PC-3 (cell line): ENCODE measurements at regions not wholly inside any gene's neighbourhood (a gene's known extent, or its start where the extent isn't known, plus 50 kb on each side); places are given as distances from the start of the nearest gene placed in this dataset.

Source experiments
- ATAC-seq: fragments of 200-7000 bp; cut with Tn5 transposase; 2 replicates; pipeline ENCODE4 v1.9.1; 2020; ENCODE audit warnings: mild to moderate bottlenecking, moderate library complexity
- BruUV-seq: library from RNA; stranded (reverse); fragments of 400-500 nt; replicated peaks from 2 replicates; lab custom pipeline; 2021; lab: Mats Ljungman, UMichigan
- CTCF ChIA-PET: fragments of 300-600 bp; sonication (Branson Sonifier 250); formaldehyde crosslinking; loops from one replicate; lab custom pipeline; 2022; ENCODE audit warnings: antibody characterized with exemption; lab: Charles Lee
- POLR2A ChIA-PET: fragments of 300-600 bp; sonication (Branson Sonifier 250); formaldehyde crosslinking; loops from one replicate; lab custom pipeline; 2022; ENCODE audit warnings: antibody characterized with exemption; ENCODE audit not compliant: unreplicated experiment; lab: Charles Lee
- DNase-seq: peaks from one replicate; pipeline ENCODE4 v3.0.0-alpha.2; 2015
- H2AFZ ChIP-seq: fragments of 300-600 bp; sonication (generic); 2 replicates; pipeline ENCODE4 v1.6.0; 2016; ENCODE audit warnings: antibody characterized with exemption, low read length
- H3F3A ChIP-seq: fragments of 300-600 bp; sonication (generic); one replicate; pipeline ENCODE4 v1.6.0; 2017; ENCODE audit warnings: antibody characterized with exemption, low read length, control low read depth, mild to moderate bottlenecking; ENCODE audit not compliant: unreplicated experiment
- H3K27ac ChIP-seq: fragments of 300-600 bp; sonication (generic); 2 replicates; pipeline ENCODE4 v1.5.1; 2016; ENCODE audit warnings: mild to moderate bottlenecking, low read length
- H3K27me3 ChIP-seq: fragments of 300-600 bp; sonication (generic); 2 replicates; pipeline ENCODE4 v1.6.1; 2016; ENCODE audit warnings: low read length, mixed read lengths
- H3K36me3 ChIP-seq: fragments of 300-600 bp; sonication (generic); 2 replicates; pipeline ENCODE4 v1.6.1; 2016; ENCODE audit warnings: low read depth, mixed run types, low read length, mixed read lengths
- H3K4me1 ChIP-seq: fragments of 300-600 bp; sonication (generic); 2 replicates; pipeline ENCODE4 v1.5.1; 2016; ENCODE audit warnings: low read length; ENCODE audit not compliant: insufficient read depth
- H3K4me2 ChIP-seq: fragments of 300-600 bp; sonication (generic); 2 replicates; pipeline ENCODE4 v1.6.0; 2016; ENCODE audit warnings: low read length
- H3K4me3 ChIP-seq: fragments of 300-600 bp; sonication (generic); 2 replicates; pipeline ENCODE4 v1.5.1; 2016; ENCODE audit warnings: mild to moderate bottlenecking, low read length, mixed read lengths
- H3K79me2 ChIP-seq: fragments of 300-600 bp; sonication (generic); 2 replicates; pipeline ENCODE4 v1.6.1; 2017; ENCODE audit warnings: low read length, mixed read lengths
- H3K9ac ChIP-seq: fragments of 300-600 bp; sonication (generic); 2 replicates; pipeline ENCODE4 v1.6.0; 2016; ENCODE audit warnings: mild to moderate bottlenecking, low read length
- H3K9me2 ChIP-seq: fragments of 300-600 bp; sonication (generic); replicated peaks from 2 replicates; pipeline ENCODE4 v1.6.1; 2016; ENCODE audit warnings: mixed run types, low read length, mixed read lengths
- H3K9me3 ChIP-seq: fragments of 300-600 bp; sonication (generic); 2 replicates; pipeline ENCODE4 v1.6.1; 2016; ENCODE audit warnings: low read length, mixed read lengths
- H4K20me1 ChIP-seq: fragments of 300-600 bp; sonication (generic); 2 replicates; pipeline ENCODE4 v1.6.1; 2016; ENCODE audit warnings: low read length, mixed read lengths
- CTCF ChIP-seq: fragments of 300-600 bp; sonication (generic); conservative IDR thresholded peaks from 2 replicates; pipeline ENCODE4 v1.5.1; 2017; ENCODE audit warnings: antibody characterized with exemption, low read depth, mild to moderate bottlenecking, low read length
- EZH2 ChIP-seq: fragments of 300-600 bp; sonication (generic); IDR thresholded peaks from one replicate; pipeline ENCODE4 v1.6.1; 2017; ENCODE audit warnings: antibody characterized with exemption, mild to moderate bottlenecking, low read length; ENCODE audit not compliant: unreplicated experiment
- EZH2phosphoT487 ChIP-seq: fragments of 300-600 bp; sonication (generic); IDR thresholded peaks from 2 replicates; pipeline ENCODE4 v1.6.1; 2018; ENCODE audit warnings: mild to moderate bottlenecking, antibody characterized with exemption, low read length, borderline replicate concordance
- intact Hi-C: fragments of 100-400 bp; cut with micrococcal nuclease; formaldehyde crosslinking; loops from 2 replicates; pipeline ENCODE4 v1.9.0; 2023

- intact Hi-C loops: no loop called here
- Histone ChIP-seq H3K79me2 (no peaks in the 10 kb centered on the region), H3K9me3 (no peaks in the 10 kb centered on the region), H3K4me3 (no peak overlapping the region), H3K27me3 (peaks cover 56% of the 10 kb centered on the region), H3K9ac (no peak overlapping the region), H3K36me3 (no peaks in the 10 kb centered on the region), H3K4me1 (no peaks in the 10 kb centered on the region), H2AFZ (no peak overlapping the region), H3K27ac (no peak overlapping the region), H3F3A (no peaks in the 10 kb centered on the region), H3K9me2 (no peaks in the 10 kb centered on the region), H4K20me1 (no peaks in the 10 kb centered on the region), H3K4me2 (no peak overlapping the region)
- ChIA-PET CTCF (no interaction called here), POLR2A (no interaction called here)
- no TSS peak for BruUV-seq
- no peak for ATAC-seq
- DNase-seq: no peak
- TF ChIP-seq EZH2 (no peak), CTCF (no peak), EZH2phosphoT487 (no peak)
These were observed 263.0 kb upstream of the SALL3 start for GRCh38 chr18:78716581-78716980.

DNA sequence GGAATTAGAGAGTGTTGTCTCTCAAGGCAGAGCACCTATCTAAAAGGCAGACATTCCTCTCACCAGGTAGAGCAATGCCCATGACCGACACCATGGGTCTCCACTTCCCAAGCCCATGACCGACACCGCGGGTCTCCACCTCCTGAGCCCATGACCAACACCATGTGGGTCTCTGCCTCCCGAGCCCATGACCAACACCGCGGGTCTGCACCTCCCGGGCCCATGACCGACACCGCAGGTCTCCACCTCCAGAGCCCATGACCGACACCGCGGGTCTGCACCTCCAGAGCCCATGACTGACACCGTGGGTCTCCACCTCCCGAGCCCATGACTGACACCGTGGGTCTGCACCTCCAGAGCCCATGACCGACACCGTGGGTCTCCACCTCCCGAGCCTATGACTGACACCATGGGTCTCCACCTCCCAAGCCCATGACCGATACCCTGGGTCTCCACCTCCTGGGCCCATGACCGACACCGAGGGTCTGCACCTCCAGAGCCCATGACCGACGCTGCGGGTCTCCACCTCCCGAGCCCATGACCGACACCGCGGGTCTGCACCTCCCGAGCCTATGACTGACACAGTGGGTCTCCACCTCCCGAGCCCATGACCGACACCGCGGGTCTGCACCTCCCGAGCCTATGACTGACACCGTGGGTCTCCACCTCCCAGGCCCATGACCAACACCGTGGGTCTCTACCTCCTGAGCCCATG, 262.4 kb upstream of the SALL3 start:
- H3F3A ChIP-seq: no peaks in the 10 kb centered on the region
- no TSS peak for BruUV-seq
- CTCF ChIA-PET: no interaction called here
- DNase-seq (no peak), ATAC-seq (no peak)
- intact Hi-C loops: no loop called here
- H3K9me3 ChIP-seq: no peaks in the 10 kb centered on the region
- H4K20me1 ChIP-seq: no peaks in the 10 kb centered on the region
- peaks cover 62% of the 10 kb centered on the region for H3K27me3 ChIP-seq
- no peak overlapping the region for H3K4me3 ChIP-seq
- H3K27ac ChIP-seq: no peak overlapping the region
- POLR2A ChIA-PET: no interaction called here
- H3K9ac ChIP-seq: no peak overlapping the region
- no peak overlapping the region for H2AFZ ChIP-seq
- no peaks in the 10 kb centered on the region for H3K36me3 ChIP-seq
- H3K79me2 ChIP-seq: no peaks in the 10 kb centered on the region
- no peak overlapping the region for H3K4me2 ChIP-seq
- no peaks in the 10 kb centered on the region for H3K4me1 ChIP-seq
- TF ChIP-seq EZH2phosphoT487 (no peak), EZH2 (no peak), CTCF (no peak)
- no peaks in the 10 kb centered on the region for H3K9me2 ChIP-seq

GRCh38 chr18:78717766-78718150, 261.9 kb upstream of the SALL3 start:
- Histone ChIP-seq H3K79me2 (no peaks in the 10 kb centered on the region), H2AFZ (no peak overlapping the region), H3K27me3 (peaks cover 68% of the 10 kb centered on the region), H3K4me1 (no peaks in the 10 kb centered on the region), H3F3A (no peaks in the 10 kb centered on the region), H3K4me3 (no peak overlapping the region), H3K4me2 (no peak overlapping the region), H3K9ac (no peak overlapping the region), H4K20me1 (no peaks in the 10 kb centered on the region), H3K9me2 (no peaks in the 10 kb centered on the region), H3K27ac (no peak overlapping the region), H3K36me3 (no peaks in the 10 kb centered on the region), H3K9me3 (no peaks in the 10 kb centered on the region)
- TF ChIP-seq EZH2 (no peak), CTCF (no peak), EZH2phosphoT487 (no peak)
- ChIA-PET CTCF (no interaction called here), POLR2A (no interaction called here)
- no TSS peak for BruUV-seq
- no peak for ATAC-seq
- DNase-seq: no peak
- intact Hi-C loops: no loop called here
